ENCODE measurements at regions not wholly inside any gene's neighbourhood (a gene's known extent, or its start where the extent isn't known, plus 50 kb on each side); places are given as distances from the start of the nearest gene placed in this dataset.

DNA sequence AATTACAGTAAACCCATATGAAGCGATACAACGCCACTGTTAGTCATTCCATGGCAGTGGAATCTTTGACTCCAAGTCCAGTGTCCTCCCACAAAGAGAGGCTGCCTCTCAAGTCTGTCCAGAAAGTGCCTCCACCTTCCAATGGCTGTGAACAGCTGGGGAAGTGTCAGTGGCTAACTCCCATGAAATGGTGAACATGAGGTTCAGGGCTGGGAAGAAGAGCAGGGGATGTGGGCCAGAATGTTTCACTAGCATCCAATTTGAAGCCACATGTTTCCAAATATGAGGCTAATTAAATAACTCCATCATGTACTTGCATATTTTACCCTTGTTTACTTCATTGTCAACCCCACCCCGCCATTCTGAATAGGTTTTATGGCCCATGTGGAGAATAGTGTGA, 53.1 kb upstream of the CHST15 start:
- DNase-seq (ENCODE audit: low read depth), result no peak

DNA sequence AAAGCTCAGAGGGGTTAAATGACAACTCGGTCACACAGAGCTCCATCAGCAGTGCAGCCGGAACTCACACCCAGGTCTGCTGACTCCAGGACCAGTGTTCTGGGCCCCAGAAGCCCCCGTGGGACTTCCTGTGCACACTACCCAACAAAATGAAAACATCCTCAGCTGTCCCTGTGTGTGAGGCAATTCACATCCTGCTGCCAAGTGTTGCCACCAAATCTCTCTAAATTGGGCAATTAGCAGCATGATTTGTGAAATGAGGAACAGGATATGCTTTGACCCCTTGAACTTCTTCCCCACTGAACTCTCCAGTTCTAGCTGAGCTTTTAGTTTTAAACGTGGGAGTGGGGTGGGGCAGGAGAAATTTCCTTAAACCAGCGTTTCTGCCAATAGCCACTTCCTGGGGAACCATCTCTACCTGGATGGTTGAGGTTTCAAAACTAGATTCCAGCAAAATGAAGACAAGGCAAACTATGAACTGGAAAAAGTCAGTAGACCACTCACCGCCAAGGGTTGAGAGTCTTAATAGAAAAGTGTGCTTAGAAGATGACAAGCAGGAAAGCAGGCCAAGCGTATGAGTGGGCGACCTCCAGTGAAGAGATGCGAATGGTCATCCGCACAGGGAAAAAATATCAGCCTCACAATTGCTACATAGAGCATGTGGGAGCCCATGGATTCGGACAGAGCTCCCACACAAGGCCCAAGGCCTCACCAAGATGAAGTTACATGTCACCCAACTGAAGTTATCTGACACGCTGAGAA, 51.9 kb upstream of the CHST15 start:
- DNase-seq (ENCODE audit: low read depth), result no peak

DNA sequence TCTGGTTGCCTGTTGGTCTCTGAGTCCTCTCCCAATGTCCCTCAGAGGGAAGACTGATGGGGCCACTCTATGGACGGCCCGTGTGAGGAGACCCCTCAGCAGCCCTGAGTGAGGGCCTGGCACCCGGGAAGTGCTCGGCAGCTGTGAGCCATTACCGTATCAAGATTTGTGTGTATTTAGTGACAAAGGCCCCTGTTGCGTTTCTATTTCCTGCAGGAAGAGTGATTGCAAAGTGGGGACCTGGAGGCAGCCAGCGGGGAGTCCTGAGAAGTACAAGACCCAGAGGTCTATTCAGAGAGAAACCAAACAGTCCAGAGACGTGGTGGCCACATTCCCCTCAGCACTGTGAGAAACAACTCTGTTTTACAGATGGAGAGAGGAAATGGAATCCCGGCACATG, 51.1 kb upstream of the CHST15 start:
- DNase-seq (ENCODE audit: low read depth), result no peak

DNA sequence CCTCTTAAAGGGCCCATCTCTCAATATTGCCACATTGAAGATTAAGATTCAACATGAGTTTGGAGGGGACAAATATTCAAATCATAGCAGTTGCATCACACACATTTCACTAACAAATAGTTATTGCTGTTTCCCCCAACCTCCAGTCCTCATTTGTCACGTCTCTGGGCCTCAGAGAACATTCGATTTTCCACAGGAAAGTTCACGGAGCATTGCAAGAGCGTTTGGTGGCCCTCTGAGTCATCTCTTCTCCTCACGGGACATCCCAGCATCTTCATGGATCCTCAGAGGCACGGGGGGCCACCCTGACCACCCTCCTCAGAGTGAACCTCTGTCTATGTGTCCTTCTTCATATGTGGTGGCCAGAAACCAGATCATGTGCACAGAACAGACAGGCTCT, 50.3 kb upstream of the CHST15 start:
- DNase-seq (ENCODE audit: low read depth), result no peak

All from GM04504 (cell line).